IMR-90 (cell line): ENCODE measurements at regions not wholly inside any gene's neighbourhood (a gene's known extent, or its start where the extent isn't known, plus 50 kb on each side); places are given as distances from the start of the nearest gene placed in this dataset.

Experiments
- ATAC-seq: fragments of 200-7000 bp; cut with Tn5 transposase; 2 replicates; pipeline ENCODE4 v1.9.1; 2020; ENCODE audit warnings: low read depth, mild to moderate bottlenecking, moderate library complexity
- BruUV-seq: library from RNA; stranded (reverse); fragments of 400-500 nt; replicated peaks from 2 replicates; lab custom pipeline; 2021; lab: Mats Ljungman, UMichigan
- CTCF ChIA-PET: fragments of 300-600 bp; formaldehyde crosslinking; extraction: SDS; loops from one replicate; lab custom pipeline; 2021; ENCODE audit warnings: antibody characterized with exemption; lab: Yijun Ruan, JAX
- POLR2A ChIA-PET: fragments of 300-600 bp; sonication (Branson Sonifier 250); formaldehyde crosslinking; loops from one replicate; lab custom pipeline; 2022; ENCODE audit warnings: antibody characterized with exemption; ENCODE audit not compliant: unreplicated experiment; lab: Charles Lee
- DNase-seq: peaks from one replicate; pipeline ENCODE4 v3.0.0; 2013
- H2AFZ ChIP-seq: replicated peaks from 2 replicates; pipeline ENCODE3; 2013; ENCODE audit warnings: low read length, mild to moderate bottlenecking; ENCODE audit not compliant: poor library complexity
- H2AK5ac ChIP-seq: 2 replicates; pipeline ENCODE4 v1.6.1; 2013; ENCODE audit warnings: low read depth, low read length, inconsistent platforms
- H2AK9ac ChIP-seq: replicated peaks from 2 replicates; pipeline ENCODE3; 2013; ENCODE audit warnings: mild to moderate bottlenecking, low read depth, low read length, moderate library complexity; ENCODE audit not compliant: poor library complexity
- H2BK120ac ChIP-seq: 2 replicates; pipeline ENCODE4 v1.6.1; 2013; ENCODE audit warnings: low read depth, low read length, inconsistent platforms
- H2BK15ac ChIP-seq: 3 replicates; pipeline ENCODE4 v1.6.1; 2013; ENCODE audit warnings: low read depth, low read length, inconsistent platforms
- H2BK20ac ChIP-seq: 2 replicates; pipeline ENCODE4 v1.6.1; 2013; ENCODE audit warnings: low read depth, mild to moderate bottlenecking, inconsistent platforms, low read length, moderate library complexity
- H2BK5ac ChIP-seq: 2 replicates; pipeline ENCODE4 v1.6.1; 2013; ENCODE audit warnings: mild to moderate bottlenecking, low read depth, low read length, inconsistent platforms; ENCODE audit not compliant: poor library complexity, severe bottlenecking
- H3K14ac ChIP-seq: replicated peaks from 2 replicates; pipeline ENCODE4 v1.6.1; 2013; ENCODE audit warnings: low read depth, low read length, inconsistent platforms
- H3K18ac ChIP-seq: 2 replicates; pipeline ENCODE4 v1.6.1; 2013; ENCODE audit warnings: low read depth, low read length, control low read depth
- H3K23ac ChIP-seq: 2 replicates; pipeline ENCODE4 v1.6.1; 2013; ENCODE audit warnings: low read depth, low read length, inconsistent platforms
- H3K27ac ChIP-seq: 2 replicates; pipeline ENCODE4 v1.5.1; 2013; ENCODE audit warnings: mild to moderate bottlenecking, control low read depth, low read length; ENCODE audit not compliant: insufficient read depth
- H3K27me3 ChIP-seq: 2 replicates; pipeline ENCODE4 v1.6.1; 2013; ENCODE audit warnings: low read length; ENCODE audit not compliant: control insufficient read depth, insufficient read depth
- H3K36me3 ChIP-seq: 2 replicates; pipeline ENCODE4 v1.6.1; 2013; ENCODE audit warnings: low read length, mixed read lengths; ENCODE audit not compliant: control insufficient read depth, insufficient read depth
- H3K4ac ChIP-seq: 2 replicates; pipeline ENCODE4 v1.6.1; 2013; ENCODE audit warnings: low read depth, low read length, inconsistent platforms
- H3K4me1 ChIP-seq: 2 replicates; pipeline ENCODE4 v1.6.1; 2013; ENCODE audit warnings: low read length, mixed read lengths; ENCODE audit not compliant: control insufficient read depth, insufficient read depth
- H3K4me2 ChIP-seq: 2 replicates; pipeline ENCODE4 v1.6.1; 2013; ENCODE audit warnings: low read depth, mild to moderate bottlenecking, control low read depth, low read length, moderate library complexity
- H3K4me3 ChIP-seq: 2 replicates; pipeline ENCODE4 v1.5.1; 2013; ENCODE audit warnings: low read depth, mild to moderate bottlenecking, control low read depth, low read length, moderate library complexity; ENCODE audit not compliant: insufficient read depth
- H3K56ac ChIP-seq: 2 replicates; pipeline ENCODE4 v1.6.1; 2013; ENCODE audit warnings: low read length, inconsistent platforms; ENCODE audit not compliant: insufficient read depth; ENCODE audit errors: extremely low read depth
- H3K79me1 ChIP-seq, 2 experiments: 2 replicates each; pipeline ENCODE4 v1.6.1; 2013; ENCODE audit warnings: low read length in 2 of 2, inconsistent platforms in 1 of 2, low read depth in 1 of 2
- H3K9ac ChIP-seq: 2 replicates; pipeline ENCODE4 v1.6.1; 2013; ENCODE audit warnings: low read depth, low read length, control low read depth
- H3K9me1 ChIP-seq: 2 replicates; pipeline ENCODE4 v1.6.1; 2013; ENCODE audit warnings: low read length, inconsistent platforms; ENCODE audit not compliant: insufficient read depth
- H3K9me3 ChIP-seq: 2 replicates; pipeline ENCODE4 v1.6.1; 2013; ENCODE audit warnings: low read length; ENCODE audit not compliant: control insufficient read depth, insufficient read depth
- H4K20me1 ChIP-seq: 2 replicates; pipeline ENCODE4 v1.6.1; 2013; ENCODE audit warnings: low read length, inconsistent platforms; ENCODE audit not compliant: insufficient read depth
- H4K5ac ChIP-seq: 2 replicates; pipeline ENCODE4 v1.6.1; 2013; ENCODE audit warnings: mild to moderate bottlenecking, low read depth, low read length, control low read depth
- H4K8ac ChIP-seq, 2 experiments: 2 replicates each; pipeline ENCODE4 v1.6.1; 2013; ENCODE audit warnings: low read depth in 2 of 2, low read length in 2 of 2, control low read depth in 1 of 2, inconsistent platforms in 1 of 2
- H4K91ac ChIP-seq: 2 replicates; pipeline ENCODE4 v1.6.1; 2013; ENCODE audit warnings: low read depth, low read length, inconsistent platforms; ENCODE audit not compliant: insufficient read depth
- BHLHE40 ChIP-seq: fragments of 150-350 bp; IDR thresholded peaks from 2 replicates; pipeline ENCODE4 v1.6.1; 2016; ENCODE audit warnings: mild to moderate bottlenecking, low read depth, low read length
- MAZ ChIP-seq: IDR thresholded peaks from 2 replicates; pipeline ENCODE4 v1.6.1; 2012; ENCODE audit warnings: low read depth, mild to moderate bottlenecking, low read length, improper control_type of control experiment, moderate library complexity, borderline replicate concordance
- NFE2L2 ChIP-seq: fragments of 150-350 bp; IDR thresholded peaks from 2 replicates; pipeline ENCODE4 v1.6.1; 2016; ENCODE audit warnings: low read depth, mild to moderate bottlenecking, low read length
- RAD21 ChIP-seq: IDR thresholded peaks from 2 replicates; pipeline ENCODE4 v1.6.1; 2012; ENCODE audit warnings: low read length, improper control_type of control experiment
- RCOR1 ChIP-seq: IDR thresholded peaks from 2 replicates; pipeline ENCODE4 v1.6.1; 2012; ENCODE audit warnings: mild to moderate bottlenecking, low read length, improper control_type of control experiment; ENCODE audit not compliant: insufficient replicate concordance
- RFX5 ChIP-seq: IDR thresholded peaks from 2 replicates; pipeline ENCODE4 v1.8.0; 2012; ENCODE audit warnings: low read depth, mild to moderate bottlenecking, low read length, moderate library complexity
- SMC3 ChIP-seq: fragments of 150-350 bp; IDR thresholded peaks from 2 replicates; pipeline ENCODE4 v1.6.1; 2016; ENCODE audit warnings: low read depth, mild to moderate bottlenecking, antibody characterized with exemption, low read length, moderate library complexity
- WGBS, 2 experiments: methylation state at CpG; one replicate each; pipeline versions ENCODE4 v1.1.5 to v1.1.7; 2013; ENCODE audit warnings: missing lambda C conversion rate in 2 of 2; ENCODE audit not compliant: insufficient read length in 1 of 2; ENCODE audit errors: extremely low coverage in 2 of 2; 5-methylcytosine and 5-hydroxymethylcytosine counted together
- dilution Hi-C: fragments of 300-500 bp; cut with HindIII; formaldehyde crosslinking; loops from one replicate; pipeline ENCODE4 v1.14.3; 2018; ENCODE audit warnings: low sequenced_read_pairs; ENCODE audit not compliant: unreplicated experiment
- in situ Hi-C: fragments of 300-500 bp; cut with MboI; formaldehyde crosslinking; loops from 3 replicates; pipeline ENCODE4 v1.14.3; 2019; ENCODE audit warnings: low sequenced_read_pairs, inconsistent platforms, mixed read lengths
- intact Hi-C: fragments of 100-400 bp; cut with micrococcal nuclease; formaldehyde crosslinking; loops from 2 replicates; pipeline ENCODE4 v1.10.0; 2022
- TF ChIP-seq, protein P1 (sequence below): conservative IDR thresholded peaks from 2 replicates; pipeline ENCODE4 v1.5.1; 2012; ENCODE audit warnings: mild to moderate bottlenecking, low read depth, low read length, improper control_type of control experiment
- TF ChIP-seq, protein P2 (sequence below): fragments of 150-350 bp; IDR thresholded peaks from 2 replicates; pipeline ENCODE4 v1.6.1; 2017; ENCODE audit warnings: mild to moderate bottlenecking, antibody characterized with exemption, low read length, low read depth

GRCh38 chr14:34254031-34254430 lies 208.0 kb downstream of the SPTSSA start:
- TF ChIP-seq RFX5, result no peak
- TF ChIP-seq RCOR1, result no peak
- no peak for TF ChIP-seq BHLHE40
- no peak for TF ChIP-seq SMC3
- TF ChIP-seq, protein P1, sequence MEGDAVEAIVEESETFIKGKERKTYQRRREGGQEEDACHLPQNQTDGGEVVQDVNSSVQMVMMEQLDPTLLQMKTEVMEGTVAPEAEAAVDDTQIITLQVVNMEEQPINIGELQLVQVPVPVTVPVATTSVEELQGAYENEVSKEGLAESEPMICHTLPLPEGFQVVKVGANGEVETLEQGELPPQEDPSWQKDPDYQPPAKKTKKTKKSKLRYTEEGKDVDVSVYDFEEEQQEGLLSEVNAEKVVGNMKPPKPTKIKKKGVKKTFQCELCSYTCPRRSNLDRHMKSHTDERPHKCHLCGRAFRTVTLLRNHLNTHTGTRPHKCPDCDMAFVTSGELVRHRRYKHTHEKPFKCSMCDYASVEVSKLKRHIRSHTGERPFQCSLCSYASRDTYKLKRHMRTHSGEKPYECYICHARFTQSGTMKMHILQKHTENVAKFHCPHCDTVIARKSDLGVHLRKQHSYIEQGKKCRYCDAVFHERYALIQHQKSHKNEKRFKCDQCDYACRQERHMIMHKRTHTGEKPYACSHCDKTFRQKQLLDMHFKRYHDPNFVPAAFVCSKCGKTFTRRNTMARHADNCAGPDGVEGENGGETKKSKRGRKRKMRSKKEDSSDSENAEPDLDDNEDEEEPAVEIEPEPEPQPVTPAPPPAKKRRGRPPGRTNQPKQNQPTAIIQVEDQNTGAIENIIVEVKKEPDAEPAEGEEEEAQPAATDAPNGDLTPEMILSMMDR, result no peak
- TF ChIP-seq RAD21, result no peak
- TF ChIP-seq, protein P2, sequence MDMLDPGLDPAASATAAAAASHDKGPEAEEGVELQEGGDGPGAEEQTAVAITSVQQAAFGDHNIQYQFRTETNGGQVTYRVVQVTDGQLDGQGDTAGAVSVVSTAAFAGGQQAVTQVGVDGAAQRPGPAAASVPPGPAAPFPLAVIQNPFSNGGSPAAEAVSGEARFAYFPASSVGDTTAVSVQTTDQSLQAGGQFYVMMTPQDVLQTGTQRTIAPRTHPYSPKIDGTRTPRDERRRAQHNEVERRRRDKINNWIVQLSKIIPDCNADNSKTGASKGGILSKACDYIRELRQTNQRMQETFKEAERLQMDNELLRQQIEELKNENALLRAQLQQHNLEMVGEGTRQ, result no peak
- no peak for TF ChIP-seq NFE2L2
- TF ChIP-seq MAZ, result no peak
- no peaks in the 10 kb centered on the region for H3K36me3 ChIP-seq
- DNase-seq (no peak), ATAC-seq (no peak)
- H2AFZ ChIP-seq, result no peak overlapping the region
- no peak overlapping the region for H2BK15ac ChIP-seq
- in situ Hi-C loops, result no loop called here
- H3K14ac ChIP-seq, result no peak overlapping the region
- peaks cover 2% of the 10 kb centered on the region; the same call in 1 of the 2 replicates for H3K27me3 ChIP-seq
- no peak overlapping the region for H4K8ac ChIP-seq
- intact Hi-C loops, result no loop called here
- no peak overlapping the region for H2AK5ac ChIP-seq
- no peak overlapping the region for H3K4me2 ChIP-seq
- dilution Hi-C loops, result no loop called here
- H3K27ac ChIP-seq, result no peak overlapping the region
- BruUV-seq, result no TSS peak
- H3K9me1 ChIP-seq, result no peaks in the 10 kb centered on the region
- no peak overlapping the region for H2AK9ac ChIP-seq
- H4K20me1 ChIP-seq, result no peaks in the 10 kb centered on the region
- H2BK5ac ChIP-seq, result no peak overlapping the region
- 50% methylated on average over 1 of the region's 1 CpG; no CpG with 5 or more reads in 1 of the 2 experiments for WGBS, 2 experiments
- no peak overlapping the region for H3K56ac ChIP-seq
- H3K4me3 ChIP-seq, result no peak overlapping the region
- no peak overlapping the region for H3K18ac ChIP-seq
- no peaks in the 10 kb centered on the region for H3K79me1 ChIP-seq
- ChIA-PET POLR2A (no interaction called here), CTCF (no interaction called here)
- H3K23ac ChIP-seq, result no peak overlapping the region
- no peaks in the 10 kb centered on the region for H3K4me1 ChIP-seq
- H3K9me3 ChIP-seq, result no peaks in the 10 kb centered on the region
- H3K4ac ChIP-seq, result no peak overlapping the region
- H4K91ac ChIP-seq, result no peak overlapping the region
- no peak overlapping the region for H3K9ac ChIP-seq
- H2BK20ac ChIP-seq, result no peak overlapping the region
- H4K5ac ChIP-seq, result no peak overlapping the region
- no peak overlapping the region for H2BK120ac ChIP-seq
